ENCODE measurements at regions not wholly inside any gene's neighbourhood (a gene's known extent, or its start where the extent isn't known, plus 50 kb on each side); places are given as distances from the start of the nearest gene placed in this dataset.

DNA sequence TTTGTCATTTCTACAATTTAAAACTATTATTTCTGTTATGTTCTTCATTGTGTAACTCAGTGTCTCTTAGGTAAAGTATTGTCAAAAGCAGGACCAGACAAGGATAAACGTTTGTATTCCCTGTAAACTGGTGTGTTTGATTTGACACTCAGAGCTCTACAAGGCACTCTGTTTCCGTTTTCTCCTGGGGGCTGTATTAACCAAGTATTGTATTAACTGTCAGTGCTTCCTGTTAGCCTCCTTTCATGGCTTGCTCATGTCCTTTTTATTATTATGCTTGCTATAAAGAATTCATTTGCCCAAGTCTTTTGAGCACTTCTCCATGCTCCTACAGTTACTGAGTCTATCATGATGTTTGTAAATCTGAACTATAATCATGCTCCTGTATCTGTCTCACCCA, 323.7 kb downstream of the LPIN1 start:
- Histone ChIP-seq H3K79me2 (ENCODE audit: insufficient read depth, low read length) (no peaks in the 10 kb centered on the region), H4K20me1 (ENCODE audit: insufficient read depth) (no peaks in the 10 kb centered on the region), H3K4me1 (ENCODE audit: control insufficient read depth in 1 of 2, insufficient read depth in 2 of 2, low read length in 2 of 2) (no peaks in the 10 kb centered on the region), H2AFZ (ENCODE audit: low read depth, low read length, poor library complexity, severe bottlenecking) (no peak overlapping the region), H3K27ac (ENCODE audit: low read depth, low read length) (no peak overlapping the region), H3K9ac (ENCODE audit: low read length) (no peak overlapping the region), H3K9me3 (ENCODE audit: control insufficient read depth in 1 of 2, insufficient read depth in 1 of 2, low read depth in 1 of 2, low read length in 2 of 2) (no peaks in the 10 kb centered on the region), H3K27me3 (ENCODE audit: insufficient read depth, low read length) (no peaks in the 10 kb centered on the region), H3K36me3 (ENCODE audit: control insufficient read depth in 1 of 2, insufficient read depth in 2 of 2, low read length in 2 of 2) (no peaks in the 10 kb centered on the region), H3K9me2 (ENCODE audit: insufficient read depth) (no peaks in the 10 kb centered on the region), H3K4me2 (ENCODE audit: low read length) (no peak overlapping the region), H3K4me3 (replicated peaks in 1 of 2; ENCODE audit: low read depth in 1 of 2, low read length in 2 of 2) (no peak overlapping the region)
- RAD21 ChIA-PET (ENCODE audit: low non-redundant PET in 1 of 2, low total read pairs in 2 of 2, uncharacterized antibody in 2 of 2, unreplicated experiment in 2 of 2): no interaction called here
- ATAC-seq (no peak), DNase-seq (ENCODE audit: low read depth, low spot score) (no peak)
- intact Hi-C loops (cut with micrococcal nuclease): no loop called here
- no TSS peak for BruUV-seq (replicated peaks)
- TF ChIP-seq TCF7L2 (IDR thresholded peaks at IDR 0.05; ENCODE audit: borderline replicate concordance, extremely low read depth, insufficient read depth, insufficient read length) (no peak), ZNF274 (IDR thresholded peaks at IDR 0.05; ENCODE audit: low read depth, low read length) (no peak), RAD21 (IDR thresholded peaks at IDR 0.05; ENCODE audit: low read depth) (no peak), SRF (IDR thresholded peaks at IDR 0.05; ENCODE audit: low read depth) (no peak), JUND (IDR thresholded peaks at IDR 0.05) (no peak), ZFX (IDR thresholded peaks at IDR 0.05) (no peak), YY1 (IDR thresholded peaks at IDR 0.05; ENCODE audit: extremely low read depth, insufficient replicate concordance, low read depth, low read length) (no peak), FOSL1 (IDR thresholded peaks at IDR 0.05; ENCODE audit: low read depth) (no peak), ELF1 (IDR thresholded peaks at IDR 0.05; ENCODE audit: borderline replicate concordance, low read depth) (no peak), SIN3A (IDR thresholded peaks at IDR 0.05; ENCODE audit: low read depth) (no peak), POLR2A (IDR thresholded peaks at IDR 0.05; ENCODE audit: borderline replicate concordance, extremely low read depth, insufficient read depth, insufficient read length) (no peak)
- TF ChIP-seq, protein P1, sequence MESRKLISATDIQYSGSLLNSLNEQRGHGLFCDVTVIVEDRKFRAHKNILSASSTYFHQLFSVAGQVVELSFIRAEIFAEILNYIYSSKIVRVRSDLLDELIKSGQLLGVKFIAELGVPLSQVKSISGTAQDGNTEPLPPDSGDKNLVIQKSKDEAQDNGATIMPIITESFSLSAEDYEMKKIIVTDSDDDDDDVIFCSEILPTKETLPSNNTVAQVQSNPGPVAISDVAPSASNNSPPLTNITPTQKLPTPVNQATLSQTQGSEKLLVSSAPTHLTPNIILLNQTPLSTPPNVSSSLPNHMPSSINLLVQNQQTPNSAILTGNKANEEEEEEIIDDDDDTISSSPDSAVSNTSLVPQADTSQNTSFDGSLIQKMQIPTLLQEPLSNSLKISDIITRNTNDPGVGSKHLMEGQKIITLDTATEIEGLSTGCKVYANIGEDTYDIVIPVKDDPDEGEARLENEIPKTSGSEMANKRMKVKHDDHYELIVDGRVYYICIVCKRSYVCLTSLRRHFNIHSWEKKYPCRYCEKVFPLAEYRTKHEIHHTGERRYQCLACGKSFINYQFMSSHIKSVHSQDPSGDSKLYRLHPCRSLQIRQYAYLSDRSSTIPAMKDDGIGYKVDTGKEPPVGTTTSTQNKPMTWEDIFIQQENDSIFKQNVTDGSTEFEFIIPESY (IDR thresholded peaks at IDR 0.05; ENCODE audit: extremely low read depth, insufficient replicate concordance, low read length): no peak
- TF ChIP-seq, protein P2, sequence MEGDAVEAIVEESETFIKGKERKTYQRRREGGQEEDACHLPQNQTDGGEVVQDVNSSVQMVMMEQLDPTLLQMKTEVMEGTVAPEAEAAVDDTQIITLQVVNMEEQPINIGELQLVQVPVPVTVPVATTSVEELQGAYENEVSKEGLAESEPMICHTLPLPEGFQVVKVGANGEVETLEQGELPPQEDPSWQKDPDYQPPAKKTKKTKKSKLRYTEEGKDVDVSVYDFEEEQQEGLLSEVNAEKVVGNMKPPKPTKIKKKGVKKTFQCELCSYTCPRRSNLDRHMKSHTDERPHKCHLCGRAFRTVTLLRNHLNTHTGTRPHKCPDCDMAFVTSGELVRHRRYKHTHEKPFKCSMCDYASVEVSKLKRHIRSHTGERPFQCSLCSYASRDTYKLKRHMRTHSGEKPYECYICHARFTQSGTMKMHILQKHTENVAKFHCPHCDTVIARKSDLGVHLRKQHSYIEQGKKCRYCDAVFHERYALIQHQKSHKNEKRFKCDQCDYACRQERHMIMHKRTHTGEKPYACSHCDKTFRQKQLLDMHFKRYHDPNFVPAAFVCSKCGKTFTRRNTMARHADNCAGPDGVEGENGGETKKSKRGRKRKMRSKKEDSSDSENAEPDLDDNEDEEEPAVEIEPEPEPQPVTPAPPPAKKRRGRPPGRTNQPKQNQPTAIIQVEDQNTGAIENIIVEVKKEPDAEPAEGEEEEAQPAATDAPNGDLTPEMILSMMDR (IDR thresholded peaks at IDR 0.05 in 2 of 3, conservative IDR thresholded peaks at IDR 0.05 in 1 of 3; ENCODE audit: borderline replicate concordance in 1 of 3, insufficient read depth in 1 of 3, low read depth in 2 of 3, low read length in 2 of 3): no peak
- POLR2A ChIA-PET: no interaction called here
- CTCF ChIA-PET: no interaction called here
